Panc1 (cell line): ENCODE measurements at regions not wholly inside any gene's neighbourhood (a gene's known extent, or its start where the extent isn't known, plus 50 kb on each side); places are given as distances from the start of the nearest gene placed in this dataset.

Experiments used
- ATAC-seq: fragments of 200-7000 bp; cut with Tn5 transposase; 2 replicates; pipeline ENCODE4 v1.9.1; 2020; ENCODE audit warnings: mild to moderate bottlenecking, moderate library complexity
- BruUV-seq: library from RNA; stranded (reverse); fragments of 400-500 nt; replicated peaks from 2 replicates; lab custom pipeline; 2021; lab: Mats Ljungman, UMichigan
- CTCF ChIA-PET: fragments of 300-600 bp; sonication (Branson Sonifier 250); formaldehyde crosslinking; loops from one replicate; lab custom pipeline; 2022; ENCODE audit warnings: antibody characterized with exemption; lab: Charles Lee
- POLR2A ChIA-PET: fragments of 300-600 bp; sonication (Branson Sonifier 250); formaldehyde crosslinking; loops from one replicate; lab custom pipeline; 2022; ENCODE audit warnings: antibody characterized with exemption; lab: Charles Lee
- DNase-seq: peaks from one replicate; pipeline ENCODE4 v3.0.0-alpha.2; 2010; ENCODE audit warnings: low read depth, low spot score
- H3K27ac ChIP-seq: 2 replicates; pipeline ENCODE4 v1.5.1; 2011; ENCODE audit warnings: mild to moderate bottlenecking, low read length, inconsistent platforms
- H3K27me3 ChIP-seq: fragments of 200-500 bp; sonication (Bioruptor generic); 2 replicates; pipeline ENCODE4 v1.6.0; 2014; ENCODE audit warnings: low read length, inconsistent platforms; ENCODE audit not compliant: control insufficient read depth, insufficient read depth
- H3K36me3 ChIP-seq: fragments of 200-500 bp; sonication (Bioruptor generic); 2 replicates; pipeline ENCODE4 v1.5.1; 2014; ENCODE audit warnings: inconsistent platforms, mild to moderate bottlenecking, low read length, moderate library complexity; ENCODE audit not compliant: control insufficient read depth, insufficient read depth
- H3K4me1 ChIP-seq: 2 replicates; pipeline ENCODE4 v1.5.1; 2011; ENCODE audit warnings: inconsistent platforms, mild to moderate bottlenecking, low read length, moderate library complexity; ENCODE audit not compliant: control insufficient read depth, insufficient read depth
- H3K4me3 ChIP-seq, 2 experiments: 2 replicates each; pipeline ENCODE4 v1.5.1; 2011 to 2012; ENCODE audit warnings: low read depth in 2 of 2, low read length in 2 of 2, mild to moderate bottlenecking in 2 of 2, inconsistent platforms in 1 of 2, moderate library complexity in 1 of 2
- H3K9me3 ChIP-seq: fragments of 200-500 bp; sonication (Bioruptor generic); 2 replicates; pipeline ENCODE4 v1.5.1; 2014; ENCODE audit warnings: low read depth, mild to moderate bottlenecking, inconsistent platforms, low read length, moderate library complexity; ENCODE audit not compliant: control insufficient read depth, insufficient read depth
- CTCF ChIP-seq: fragments of 450-650 bp; IDR thresholded peaks from 2 replicates; pipeline ENCODE4 v1.5.1; 2017; ENCODE audit warnings: mild to moderate bottlenecking
- POLR2AphosphoS5 ChIP-seq: IDR thresholded peaks from 2 replicates; pipeline ENCODE4 v1.6.1; 2012; ENCODE audit warnings: mild to moderate bottlenecking, low read depth, low read length, moderate library complexity
- SIN3A ChIP-seq: IDR thresholded peaks from 2 replicates; pipeline ENCODE4 v1.6.1; 2012; ENCODE audit warnings: low read depth, mild to moderate bottlenecking, low read length, moderate library complexity, borderline replicate concordance; ENCODE audit not compliant: insufficient read depth
- TCF7L2 ChIP-seq: IDR thresholded peaks from 2 replicates; pipeline ENCODE4 v1.6.1; 2011; ENCODE audit warnings: mild to moderate bottlenecking, low read depth, low read length, inconsistent platforms
- in situ Hi-C: cut with HindIII; loops from 2 replicates; pipeline ENCODE4 v1.10.0; 2016; ENCODE audit warnings: low sequenced_read_pairs, low pct_unique_long_range_greater_than_20kb
- intact Hi-C: fragments of 100-400 bp; cut with micrococcal nuclease; formaldehyde crosslinking; loops from one replicate; pipeline ENCODE4 v1.10.0; 2022; ENCODE audit not compliant: unreplicated experiment
- TF ChIP-seq, protein P1 (sequence below), 2 experiments: IDR thresholded peaks; 2 replicates each; pipeline ENCODE4 v1.6.1; 2011 to 2012; ENCODE audit warnings: low read depth in 2 of 2, control low read depth in 1 of 2, low read length in 1 of 2, mild to moderate bottlenecking in 1 of 2, moderate library complexity in 1 of 2; ENCODE audit not compliant: insufficient read depth in 1 of 2

- Histone ChIP-seq H3K27ac (no peak overlapping the region), H3K4me3 (no peak overlapping the region), H3K27me3 (no peaks in the 10 kb centered on the region), H3K9me3 (no peaks in the 10 kb centered on the region), H3K4me1 (no peaks in the 10 kb centered on the region), H3K36me3 (no peaks in the 10 kb centered on the region)
- no peak for DNase-seq
- BruUV-seq = no TSS peak
- intact Hi-C loops (no loop called here), in situ Hi-C loops (no loop called here)
- ATAC-seq = no peak
- no peak for TF ChIP-seq CTCF
- no peak for TF ChIP-seq SIN3A
- TF ChIP-seq, protein P1, sequence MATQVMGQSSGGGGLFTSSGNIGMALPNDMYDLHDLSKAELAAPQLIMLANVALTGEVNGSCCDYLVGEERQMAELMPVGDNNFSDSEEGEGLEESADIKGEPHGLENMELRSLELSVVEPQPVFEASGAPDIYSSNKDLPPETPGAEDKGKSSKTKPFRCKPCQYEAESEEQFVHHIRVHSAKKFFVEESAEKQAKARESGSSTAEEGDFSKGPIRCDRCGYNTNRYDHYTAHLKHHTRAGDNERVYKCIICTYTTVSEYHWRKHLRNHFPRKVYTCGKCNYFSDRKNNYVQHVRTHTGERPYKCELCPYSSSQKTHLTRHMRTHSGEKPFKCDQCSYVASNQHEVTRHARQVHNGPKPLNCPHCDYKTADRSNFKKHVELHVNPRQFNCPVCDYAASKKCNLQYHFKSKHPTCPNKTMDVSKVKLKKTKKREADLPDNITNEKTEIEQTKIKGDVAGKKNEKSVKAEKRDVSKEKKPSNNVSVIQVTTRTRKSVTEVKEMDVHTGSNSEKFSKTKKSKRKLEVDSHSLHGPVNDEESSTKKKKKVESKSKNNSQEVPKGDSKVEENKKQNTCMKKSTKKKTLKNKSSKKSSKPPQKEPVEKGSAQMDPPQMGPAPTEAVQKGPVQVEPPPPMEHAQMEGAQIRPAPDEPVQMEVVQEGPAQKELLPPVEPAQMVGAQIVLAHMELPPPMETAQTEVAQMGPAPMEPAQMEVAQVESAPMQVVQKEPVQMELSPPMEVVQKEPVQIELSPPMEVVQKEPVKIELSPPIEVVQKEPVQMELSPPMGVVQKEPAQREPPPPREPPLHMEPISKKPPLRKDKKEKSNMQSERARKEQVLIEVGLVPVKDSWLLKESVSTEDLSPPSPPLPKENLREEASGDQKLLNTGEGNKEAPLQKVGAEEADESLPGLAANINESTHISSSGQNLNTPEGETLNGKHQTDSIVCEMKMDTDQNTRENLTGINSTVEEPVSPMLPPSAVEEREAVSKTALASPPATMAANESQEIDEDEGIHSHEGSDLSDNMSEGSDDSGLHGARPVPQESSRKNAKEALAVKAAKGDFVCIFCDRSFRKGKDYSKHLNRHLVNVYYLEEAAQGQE (IDR thresholded peaks at IDR 0.05; ENCODE audit: insufficient read depth in 1 of 2, low read depth in 2 of 2, low read length in 1 of 2) = no peak
- no peak for TF ChIP-seq POLR2AphosphoS5
- no peak for TF ChIP-seq TCF7L2
- POLR2A ChIA-PET = no interaction called here
- CTCF ChIA-PET = no interaction called here
Measured at GRCh38 chr7:118689403-118689802, 464.9 kb downstream of the ANKRD7 start.

- ChIA-PET CTCF (no interaction called here), POLR2A (no interaction called here)
- Histone ChIP-seq H3K36me3 (no peaks in the 10 kb centered on the region; the same call in 1 of the 2 replicates), H3K27me3 (no peaks in the 10 kb centered on the region), H3K27ac (no peak overlapping the region), H3K4me1 (no peaks in the 10 kb centered on the region), H3K4me3 (no peak overlapping the region), H3K9me3 (peaks cover 5% of the 10 kb centered on the region; the same call in 1 of the 2 replicates)
- BruUV-seq = no TSS peak
- in situ Hi-C loops (no loop called here), intact Hi-C loops (no loop called here)
- TF ChIP-seq, protein P1 (IDR thresholded peaks at IDR 0.05; ENCODE audit: insufficient read depth in 1 of 2, low read depth in 2 of 2, low read length in 1 of 2) = no peak
- no peak for TF ChIP-seq POLR2AphosphoS5
- TF ChIP-seq CTCF = no peak
- TF ChIP-seq TCF7L2 = no peak
- TF ChIP-seq SIN3A = no peak
- ATAC-seq = no peak
- no peak for DNase-seq
Measured at GRCh38 chr7:118696879-118697278, 472.4 kb downstream of the ANKRD7 start.
